A549 (cell line): ENCODE measurements at regions not wholly inside any gene's neighbourhood (a gene's known extent, or its start where the extent isn't known, plus 50 kb on each side); places are given as distances from the start of the nearest gene placed in this dataset.

ENCODE experiments used
- ATAC-seq, 2 experiments: fragments of 200-7000 bp in 1 of 2; fragments of >200 bp in 1 of 2; cut with Nextera tagmentation in 1 of 2; cut with Tn5 transposase in 1 of 2; 3 replicates each; pipeline versions ENCODE4 v1.8.0 to v1.9.1; 2018 to 2020; ENCODE audit warnings: mild to moderate bottlenecking in 1 of 2, moderate library complexity in 1 of 2
- CTCF ChIA-PET: fragments of 300-600 bp; sonication (Branson Sonifier 250); formaldehyde crosslinking; extraction: SDS; loops from one replicate; lab custom pipeline; 2021; ENCODE audit warnings: antibody characterized with exemption, inconsistent platforms; lab: Yijun Ruan, JAX
- POLR2A ChIA-PET: fragments of 350-600 bp; formaldehyde crosslinking; extraction: SDS; loops from one replicate; lab custom pipeline; 2021; ENCODE audit warnings: antibody characterized with exemption, inconsistent platforms; lab: Yijun Ruan, JAX
- DNase-seq, 2 experiments: peaks; one replicate each; pipeline versions ENCODE4 v3.0.0 to v3.0.0-alpha.2; 2011 to 2016; ENCODE audit warnings: low read depth in 1 of 2, low spot score in 1 of 2
- FAIRE-seq: peaks from 2 replicates; lab custom pipeline; 2011; peaks lifted over from hg19 to GRCh38; lab: Jason Lieb, UNC
- H3K27ac ChIP-seq, 2 experiments: fragments of >200 bp; sonication (Bioruptor Twin); formaldehyde crosslinking; 3 replicates each; pipeline ENCODE4 v1.5.1; 2016 to 2017
- H3K4me1 ChIP-seq: fragments of >200 bp; sonication (Bioruptor Twin); formaldehyde crosslinking; 3 replicates; pipeline ENCODE4 v1.6.1; 2016
- H3K4me2 ChIP-seq: fragments of >200 bp; sonication (Bioruptor Twin); formaldehyde crosslinking; 3 replicates; pipeline ENCODE4 v1.6.1; 2016
- H3K4me3 ChIP-seq: fragments of >200 bp; sonication (Bioruptor Twin); formaldehyde crosslinking; 3 replicates; pipeline ENCODE4 v1.5.1; 2016
- H3K9me3 ChIP-seq: fragments of >200 bp; sonication (Bioruptor Twin); formaldehyde crosslinking; 3 replicates; pipeline ENCODE4 v1.6.1; 2016
- BCL3 ChIP-seq: fragments of >200 bp; sonication (Bioruptor Twin); formaldehyde crosslinking; IDR thresholded peaks from 3 replicates; pipeline ENCODE4 v1.6.1; 2016
- BHLHE40 ChIP-seq: IDR thresholded peaks from 2 replicates; pipeline ENCODE4 v1.6.1; 2012; ENCODE audit warnings: low read depth, low read length, inconsistent platforms
- ESRRA ChIP-seq: fragments of 150-350 bp; IDR thresholded peaks from 2 replicates; pipeline ENCODE4 v1.6.1; 2014; ENCODE audit warnings: mild to moderate bottlenecking, low read length, borderline replicate concordance
- HES2 ChIP-seq: fragments of >200 bp; sonication (Bioruptor Twin); formaldehyde crosslinking; IDR thresholded peaks from 2 replicates; pipeline ENCODE4 v1.6.1; 2016
- HMGXB4 ChIP-seq: fragments of 250-450 bp; sonication (Bioruptor Pico); IDR thresholded peaks from 2 replicates; pipeline ENCODE4 v1.5.0; 2021; ENCODE audit warnings: mild to moderate bottlenecking, moderate library complexity, borderline replicate concordance
- HOXB13 ChIP-seq: fragments of 250-450 bp; sonication (Bioruptor Pico); IDR thresholded peaks from 2 replicates; pipeline ENCODE4 v1.5.0; 2020; ENCODE audit warnings: low read depth, mild to moderate bottlenecking, moderate library complexity
- KDM1A ChIP-seq: fragments of 200-600 bp; sonication (generic); IDR thresholded peaks from 2 replicates; pipeline ENCODE4 v1.6.1; 2016; ENCODE audit warnings: low read depth, mild to moderate bottlenecking
- NFE2L2 ChIP-seq: fragments of 150-350 bp; conservative IDR thresholded peaks from 2 replicates; pipeline ENCODE4 v1.6.1; 2014; ENCODE audit warnings: low read length
- NPAS2 ChIP-seq: fragments of 250-450 bp; sonication (Bioruptor Pico); IDR thresholded peaks from 2 replicates; pipeline ENCODE4 v1.8.0; 2022; ENCODE audit warnings: mild to moderate bottlenecking, moderate library complexity, borderline replicate concordance
- NR3C1 ChIP-seq: fragments of >200 bp; sonication (Bioruptor Twin); formaldehyde crosslinking; IDR thresholded peaks from 3 replicates; pipeline ENCODE4 v1.6.1; 2017
- POLR2A ChIP-seq: IDR thresholded peaks from 2 replicates; pipeline ENCODE4 v1.6.1; 2012; ENCODE audit warnings: mild to moderate bottlenecking, low read length
- RAD21 ChIP-seq, 2 experiments: fragments of >200 bp in 1 of 2; sonication (Bioruptor Twin) in 1 of 2; formaldehyde crosslinking in 1 of 2; IDR thresholded peaks in 1 of 2; conservative IDR thresholded peaks in 1 of 2; 2 replicates in 1 of 2; 3 replicates in 1 of 2; pipeline ENCODE4 v1.6.1; 2012 to 2018; ENCODE audit warnings: inconsistent platforms in 1 of 2
- RARB ChIP-seq: fragments of 250-450 bp; sonication (Bioruptor Pico); IDR thresholded peaks from 2 replicates; pipeline ENCODE4 v1.8.0; 2021; ENCODE audit warnings: mild to moderate bottlenecking, moderate library complexity
- SMC3 ChIP-seq: fragments of >200 bp; sonication (Bioruptor Twin); formaldehyde crosslinking; IDR thresholded peaks from 3 replicates; pipeline ENCODE4 v1.6.1; 2018; ENCODE audit warnings: inconsistent platforms
- SREBF2 ChIP-seq: fragments of 450-650 bp; IDR thresholded peaks from 2 replicates; pipeline ENCODE4 v1.6.1; 2014; ENCODE audit warnings: mild to moderate bottlenecking, moderate library complexity
- TFCP2L1 ChIP-seq: fragments of 250-450 bp; sonication (Bioruptor Pico); IDR thresholded peaks from 2 replicates; pipeline ENCODE4 v1.5.0; 2021; ENCODE audit warnings: mild to moderate bottlenecking
- ZC3H11A ChIP-seq: fragments of 450-650 bp; IDR thresholded peaks from 2 replicates; pipeline ENCODE4 v1.6.1; 2014; ENCODE audit warnings: antibody characterized with exemption, mild to moderate bottlenecking
- ZNF302 ChIP-seq: fragments of 250-450 bp; sonication (Bioruptor Pico); IDR thresholded peaks from 2 replicates; pipeline ENCODE4 v1.9.0; 2021; ENCODE audit warnings: inconsistent platforms, mild to moderate bottlenecking, moderate library complexity
- WGBS: methylation state at CpG from one replicate; pipeline ENCODE4 v1.1.6; 2017; ENCODE audit errors: missing lambda C conversion rate; 5-methylcytosine and 5-hydroxymethylcytosine counted together
- TF ChIP-seq, protein P1 (sequence below): fragments of >200 bp; sonication (Bioruptor Twin); formaldehyde crosslinking; IDR thresholded peaks from 3 replicates; pipeline ENCODE4 v1.5.1; 2016

GRCh38 chr18:38606841-38607240, 1041.2 kb upstream of the CELF4 start (continued):
- TF ChIP-seq ESRRA, result no peak
- TF ChIP-seq, protein P1, sequence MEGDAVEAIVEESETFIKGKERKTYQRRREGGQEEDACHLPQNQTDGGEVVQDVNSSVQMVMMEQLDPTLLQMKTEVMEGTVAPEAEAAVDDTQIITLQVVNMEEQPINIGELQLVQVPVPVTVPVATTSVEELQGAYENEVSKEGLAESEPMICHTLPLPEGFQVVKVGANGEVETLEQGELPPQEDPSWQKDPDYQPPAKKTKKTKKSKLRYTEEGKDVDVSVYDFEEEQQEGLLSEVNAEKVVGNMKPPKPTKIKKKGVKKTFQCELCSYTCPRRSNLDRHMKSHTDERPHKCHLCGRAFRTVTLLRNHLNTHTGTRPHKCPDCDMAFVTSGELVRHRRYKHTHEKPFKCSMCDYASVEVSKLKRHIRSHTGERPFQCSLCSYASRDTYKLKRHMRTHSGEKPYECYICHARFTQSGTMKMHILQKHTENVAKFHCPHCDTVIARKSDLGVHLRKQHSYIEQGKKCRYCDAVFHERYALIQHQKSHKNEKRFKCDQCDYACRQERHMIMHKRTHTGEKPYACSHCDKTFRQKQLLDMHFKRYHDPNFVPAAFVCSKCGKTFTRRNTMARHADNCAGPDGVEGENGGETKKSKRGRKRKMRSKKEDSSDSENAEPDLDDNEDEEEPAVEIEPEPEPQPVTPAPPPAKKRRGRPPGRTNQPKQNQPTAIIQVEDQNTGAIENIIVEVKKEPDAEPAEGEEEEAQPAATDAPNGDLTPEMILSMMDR, result no peak

DNA sequence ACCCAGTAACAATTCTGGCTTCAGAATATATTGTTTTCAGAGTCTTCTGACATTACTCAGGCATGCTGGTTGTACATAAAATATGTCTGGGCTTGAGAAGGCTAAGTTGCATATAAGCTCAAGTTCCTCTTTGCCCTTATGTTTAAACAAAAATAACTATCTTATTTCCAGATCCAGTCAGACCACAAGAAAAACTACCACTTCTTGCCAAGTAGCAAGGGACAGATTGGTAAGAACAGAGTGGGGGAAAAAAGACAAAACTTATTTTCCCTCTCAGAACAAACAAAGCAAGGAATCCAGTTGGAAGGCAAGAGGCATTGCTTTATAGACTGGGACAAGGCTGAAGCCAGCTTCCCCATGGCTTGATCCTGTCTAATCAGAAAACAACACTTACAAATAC, 1036.7 kb upstream of the CELF4 start:
- TF ChIP-seq RAD21 (conservative IDR thresholded peaks at IDR 0.05 in 1 of 2, IDR thresholded peaks at IDR 0.05 in 1 of 2) (no peak), HES2 (no peak), ZNF302 (CRISPR knock-in tag) (no peak), KDM1A (no peak), NFE2L2 (no peak), SMC3 (no peak)
- H3K4me1 ChIP-seq, result no peaks in the 10 kb centered on the region
- ChIA-PET CTCF (no interaction called here), POLR2A (no interaction called here)
- no peak overlapping the region for H3K4me3 ChIP-seq
- no peak for FAIRE-seq
- ATAC-seq, result no peak
- no peak overlapping the region for H3K4me2 ChIP-seq
- no peak for DNase-seq
- H3K9me3 ChIP-seq, result no peaks in the 10 kb centered on the region
- H3K27ac ChIP-seq, result no peak overlapping the region

GRCh38 chr18:38587571-38587970, 1022.0 kb upstream of the CELF4 start:
- WGBS, result 0% methylated on average over 1 of the region's 1 CpG
- CTCF ChIA-PET, result no interaction called here

More at GRCh38 chr18:38587571-38587970, 1022.0 kb upstream of the CELF4 start:
- Histone ChIP-seq H3K27ac (no peak overlapping the region), H3K4me2 (no peak overlapping the region), H3K9me3 (no peaks in the 10 kb centered on the region), H3K4me3 (no peak overlapping the region), H3K4me1 (no peaks in the 10 kb centered on the region)
- FAIRE-seq (no peak), ATAC-seq (no peak), DNase-seq (no peak)
- POLR2A ChIA-PET, result no interaction called here
- no peak for TF ChIP-seq HMGXB4
- TF ChIP-seq RARB, result no peak
- no peak for TF ChIP-seq TFCP2L1 (CRISPR knock-in tag)
- TF ChIP-seq HOXB13 (CRISPR knock-in tag), result no peak
- TF ChIP-seq BCL3, result no peak
- no peak for TF ChIP-seq NR3C1
- no peak for TF ChIP-seq NPAS2 (CRISPR knock-in tag)
- no peak for TF ChIP-seq SREBF2
- TF ChIP-seq POLR2A, result no peak
- TF ChIP-seq BHLHE40, result no peak
- no peak for TF ChIP-seq ZC3H11A
